ENCODE measurements at regions not wholly inside any gene's neighbourhood (a gene's known extent, or its start where the extent isn't known, plus 50 kb on each side); places are given as distances from the start of the nearest gene placed in this dataset.

DNA sequence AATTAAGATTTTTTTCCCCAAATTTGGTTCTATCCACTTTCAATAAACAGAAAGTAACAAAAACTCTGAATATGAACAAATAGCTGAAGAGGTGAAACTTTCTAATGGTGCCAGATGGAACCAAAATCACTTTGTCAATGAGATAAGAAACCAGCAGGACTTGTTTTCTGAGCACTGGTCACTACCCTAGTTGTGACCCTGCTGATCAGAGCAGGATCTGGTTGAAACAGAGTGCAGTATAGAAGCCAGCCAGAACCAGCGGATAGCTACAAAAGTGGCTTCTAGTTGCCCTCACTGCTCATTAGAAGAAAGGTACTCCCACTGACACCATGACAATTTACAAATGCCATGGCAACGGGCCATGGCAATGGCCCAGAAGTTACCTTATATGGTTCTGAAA lies 158.3 kb upstream of the PIEZO2 start:
- no peaks in the 10 kb centered on the region for H3K79me2 ChIP-seq (ENCODE audit: insufficient read depth, low read length)
- H3K4me1 ChIP-seq (ENCODE audit: control insufficient read depth in 1 of 2, insufficient read depth in 2 of 2, low read length in 2 of 2), result no peaks in the 10 kb centered on the region
- TF ChIP-seq TCF7L2 (IDR thresholded peaks at IDR 0.05; ENCODE audit: borderline replicate concordance, extremely low read depth, insufficient read depth, insufficient read length), result no peak
- TF ChIP-seq SRF (IDR thresholded peaks at IDR 0.05; ENCODE audit: low read depth), result no peak
- TF ChIP-seq POLR2AphosphoS5 (IDR thresholded peaks at IDR 0.05; ENCODE audit: low read depth, low read length), result no peak
- no peak for TF ChIP-seq SP1 (IDR thresholded peaks at IDR 0.05; ENCODE audit: low read depth)
- no peak for TF ChIP-seq EGR1 (IDR thresholded peaks at IDR 0.05; ENCODE audit: low read depth)
- no peaks in the 10 kb centered on the region for H4K20me1 ChIP-seq (ENCODE audit: insufficient read depth)
- ChIA-PET CTCF (interaction anchor here (1.5 kb wide), 1 partner anchor 245 kb away, joined by 4 read pairs; no protein-coding TSS in a partner anchor), POLR2A (no interaction called here), RAD21 (ENCODE audit: low non-redundant PET in 1 of 2, low total read pairs in 2 of 2, uncharacterized antibody in 2 of 2, unreplicated experiment in 2 of 2) (no interaction called here)
- DNase-seq (ENCODE audit: low read depth, low spot score) (no peak), ATAC-seq (no peak)
- no peaks in the 10 kb centered on the region for H3K9me2 ChIP-seq (ENCODE audit: insufficient read depth)
- H3K4me3 ChIP-seq (replicated peaks in 1 of 2; ENCODE audit: low read depth in 1 of 2, low read length in 2 of 2), result no peak overlapping the region
- no peak overlapping the region for H2AFZ ChIP-seq (ENCODE audit: low read depth, low read length, poor library complexity, severe bottlenecking)
- no peak overlapping the region for H3K9ac ChIP-seq (ENCODE audit: low read length)
- no peak overlapping the region for H3K27ac ChIP-seq (ENCODE audit: low read depth, low read length)
- intact Hi-C loops (cut with micrococcal nuclease), result loop anchor here (5.0 kb wide), 1 partner anchor 455 kb away; no protein-coding TSS in a partner anchor
- no TSS peak for BruUV-seq (replicated peaks)
- H3K27me3 ChIP-seq (ENCODE audit: insufficient read depth, low read length), result 0 out of 2 replicates have a peak, but pooled peaks cover 5% of the 10 kb centered on the region
- H3K36me3 ChIP-seq (ENCODE audit: control insufficient read depth in 1 of 2, insufficient read depth in 2 of 2, low read length in 2 of 2), result no peaks in the 10 kb centered on the region
- no peaks in the 10 kb centered on the region for H3K9me3 ChIP-seq (ENCODE audit: control insufficient read depth in 1 of 2, insufficient read depth in 1 of 2, low read depth in 1 of 2, low read length in 2 of 2)
- no peak overlapping the region for H3K4me2 ChIP-seq (ENCODE audit: low read length)

DNA sequence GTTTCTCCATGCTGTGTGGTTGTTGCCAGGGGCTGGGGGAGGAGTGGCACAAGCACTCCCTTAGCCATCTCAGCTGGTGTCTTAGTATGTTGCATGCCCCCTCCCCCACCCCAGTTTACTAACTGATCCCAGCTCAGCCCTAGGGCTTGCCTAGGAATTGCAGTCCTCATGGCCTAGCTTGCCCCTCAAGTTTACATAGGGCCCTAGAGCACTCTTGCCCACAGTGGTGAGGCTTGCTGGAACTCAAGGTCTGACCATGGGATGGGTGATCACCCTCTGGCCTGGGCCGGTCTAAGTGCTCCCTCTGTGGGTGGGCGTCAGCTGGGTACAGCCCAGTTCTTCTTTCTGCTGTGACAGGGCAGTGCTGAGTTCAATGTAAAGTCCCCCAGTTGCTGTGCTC lies 156.1 kb upstream of the PIEZO2 start:
- intact Hi-C loops (cut with micrococcal nuclease), result loop anchor here (5.0 kb wide), 1 partner anchor 453 kb away; no protein-coding TSS in a partner anchor
- Histone ChIP-seq H4K20me1 (ENCODE audit: insufficient read depth) (no peaks in the 10 kb centered on the region), H3K4me3 (replicated peaks in 1 of 2; ENCODE audit: low read depth in 1 of 2, low read length in 2 of 2) (no peak overlapping the region)
- TF ChIP-seq FOSL1 (IDR thresholded peaks at IDR 0.05; ENCODE audit: low read depth) (no peak), EGR1 (IDR thresholded peaks at IDR 0.05; ENCODE audit: low read depth) (no peak), RAD21 (IDR thresholded peaks at IDR 0.05; ENCODE audit: low read depth) (no peak), CEBPB (IDR thresholded peaks at IDR 0.05; ENCODE audit: low read depth) (no peak), POLR2A (IDR thresholded peaks at IDR 0.05; ENCODE audit: borderline replicate concordance, extremely low read depth, insufficient read depth, insufficient read length) (no peak), TCF7L2 (IDR thresholded peaks at IDR 0.05; ENCODE audit: borderline replicate concordance, extremely low read depth, insufficient read depth, insufficient read length) (no peak), YY1 (IDR thresholded peaks at IDR 0.05; ENCODE audit: extremely low read depth, insufficient replicate concordance, low read depth, low read length) (no peak)
- TF ChIP-seq, protein P1, sequence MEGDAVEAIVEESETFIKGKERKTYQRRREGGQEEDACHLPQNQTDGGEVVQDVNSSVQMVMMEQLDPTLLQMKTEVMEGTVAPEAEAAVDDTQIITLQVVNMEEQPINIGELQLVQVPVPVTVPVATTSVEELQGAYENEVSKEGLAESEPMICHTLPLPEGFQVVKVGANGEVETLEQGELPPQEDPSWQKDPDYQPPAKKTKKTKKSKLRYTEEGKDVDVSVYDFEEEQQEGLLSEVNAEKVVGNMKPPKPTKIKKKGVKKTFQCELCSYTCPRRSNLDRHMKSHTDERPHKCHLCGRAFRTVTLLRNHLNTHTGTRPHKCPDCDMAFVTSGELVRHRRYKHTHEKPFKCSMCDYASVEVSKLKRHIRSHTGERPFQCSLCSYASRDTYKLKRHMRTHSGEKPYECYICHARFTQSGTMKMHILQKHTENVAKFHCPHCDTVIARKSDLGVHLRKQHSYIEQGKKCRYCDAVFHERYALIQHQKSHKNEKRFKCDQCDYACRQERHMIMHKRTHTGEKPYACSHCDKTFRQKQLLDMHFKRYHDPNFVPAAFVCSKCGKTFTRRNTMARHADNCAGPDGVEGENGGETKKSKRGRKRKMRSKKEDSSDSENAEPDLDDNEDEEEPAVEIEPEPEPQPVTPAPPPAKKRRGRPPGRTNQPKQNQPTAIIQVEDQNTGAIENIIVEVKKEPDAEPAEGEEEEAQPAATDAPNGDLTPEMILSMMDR (IDR thresholded peaks at IDR 0.05 in 2 of 3, conservative IDR thresholded peaks at IDR 0.05 in 1 of 3; ENCODE audit: borderline replicate concordance in 1 of 3, insufficient read depth in 1 of 3, low read depth in 2 of 3, low read length in 2 of 3), result no peak
- TF ChIP-seq, protein P2, sequence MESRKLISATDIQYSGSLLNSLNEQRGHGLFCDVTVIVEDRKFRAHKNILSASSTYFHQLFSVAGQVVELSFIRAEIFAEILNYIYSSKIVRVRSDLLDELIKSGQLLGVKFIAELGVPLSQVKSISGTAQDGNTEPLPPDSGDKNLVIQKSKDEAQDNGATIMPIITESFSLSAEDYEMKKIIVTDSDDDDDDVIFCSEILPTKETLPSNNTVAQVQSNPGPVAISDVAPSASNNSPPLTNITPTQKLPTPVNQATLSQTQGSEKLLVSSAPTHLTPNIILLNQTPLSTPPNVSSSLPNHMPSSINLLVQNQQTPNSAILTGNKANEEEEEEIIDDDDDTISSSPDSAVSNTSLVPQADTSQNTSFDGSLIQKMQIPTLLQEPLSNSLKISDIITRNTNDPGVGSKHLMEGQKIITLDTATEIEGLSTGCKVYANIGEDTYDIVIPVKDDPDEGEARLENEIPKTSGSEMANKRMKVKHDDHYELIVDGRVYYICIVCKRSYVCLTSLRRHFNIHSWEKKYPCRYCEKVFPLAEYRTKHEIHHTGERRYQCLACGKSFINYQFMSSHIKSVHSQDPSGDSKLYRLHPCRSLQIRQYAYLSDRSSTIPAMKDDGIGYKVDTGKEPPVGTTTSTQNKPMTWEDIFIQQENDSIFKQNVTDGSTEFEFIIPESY (IDR thresholded peaks at IDR 0.05; ENCODE audit: extremely low read depth, insufficient replicate concordance, low read length), result no peak
- TF ChIP-seq, protein P3, sequence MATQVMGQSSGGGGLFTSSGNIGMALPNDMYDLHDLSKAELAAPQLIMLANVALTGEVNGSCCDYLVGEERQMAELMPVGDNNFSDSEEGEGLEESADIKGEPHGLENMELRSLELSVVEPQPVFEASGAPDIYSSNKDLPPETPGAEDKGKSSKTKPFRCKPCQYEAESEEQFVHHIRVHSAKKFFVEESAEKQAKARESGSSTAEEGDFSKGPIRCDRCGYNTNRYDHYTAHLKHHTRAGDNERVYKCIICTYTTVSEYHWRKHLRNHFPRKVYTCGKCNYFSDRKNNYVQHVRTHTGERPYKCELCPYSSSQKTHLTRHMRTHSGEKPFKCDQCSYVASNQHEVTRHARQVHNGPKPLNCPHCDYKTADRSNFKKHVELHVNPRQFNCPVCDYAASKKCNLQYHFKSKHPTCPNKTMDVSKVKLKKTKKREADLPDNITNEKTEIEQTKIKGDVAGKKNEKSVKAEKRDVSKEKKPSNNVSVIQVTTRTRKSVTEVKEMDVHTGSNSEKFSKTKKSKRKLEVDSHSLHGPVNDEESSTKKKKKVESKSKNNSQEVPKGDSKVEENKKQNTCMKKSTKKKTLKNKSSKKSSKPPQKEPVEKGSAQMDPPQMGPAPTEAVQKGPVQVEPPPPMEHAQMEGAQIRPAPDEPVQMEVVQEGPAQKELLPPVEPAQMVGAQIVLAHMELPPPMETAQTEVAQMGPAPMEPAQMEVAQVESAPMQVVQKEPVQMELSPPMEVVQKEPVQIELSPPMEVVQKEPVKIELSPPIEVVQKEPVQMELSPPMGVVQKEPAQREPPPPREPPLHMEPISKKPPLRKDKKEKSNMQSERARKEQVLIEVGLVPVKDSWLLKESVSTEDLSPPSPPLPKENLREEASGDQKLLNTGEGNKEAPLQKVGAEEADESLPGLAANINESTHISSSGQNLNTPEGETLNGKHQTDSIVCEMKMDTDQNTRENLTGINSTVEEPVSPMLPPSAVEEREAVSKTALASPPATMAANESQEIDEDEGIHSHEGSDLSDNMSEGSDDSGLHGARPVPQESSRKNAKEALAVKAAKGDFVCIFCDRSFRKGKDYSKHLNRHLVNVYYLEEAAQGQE (IDR thresholded peaks at IDR 0.05; ENCODE audit: low read depth), result no peak

More for the DNA sequence above, 156.1 kb upstream of the PIEZO2 start:
- H3K27me3 ChIP-seq (ENCODE audit: insufficient read depth, low read length), result no peaks in the 10 kb centered on the region
- H3K9ac ChIP-seq (ENCODE audit: low read length), result no peak overlapping the region
- H3K9me2 ChIP-seq (ENCODE audit: insufficient read depth), result no peaks in the 10 kb centered on the region
- ChIA-PET POLR2A (no interaction called here), CTCF (no interaction called here), RAD21 (ENCODE audit: low non-redundant PET in 1 of 2, low total read pairs in 2 of 2, uncharacterized antibody in 2 of 2, unreplicated experiment in 2 of 2) (no interaction called here)
- no peaks in the 10 kb centered on the region for H3K9me3 ChIP-seq (ENCODE audit: control insufficient read depth in 1 of 2, insufficient read depth in 1 of 2, low read depth in 1 of 2, low read length in 2 of 2)
- no TSS peak for BruUV-seq (replicated peaks)
- H3K4me2 ChIP-seq (ENCODE audit: low read length), result no peak overlapping the region
- no peak overlapping the region for H2AFZ ChIP-seq (ENCODE audit: low read depth, low read length, poor library complexity, severe bottlenecking)
- H3K36me3 ChIP-seq (ENCODE audit: control insufficient read depth in 1 of 2, insufficient read depth in 2 of 2, low read length in 2 of 2), result no peaks in the 10 kb centered on the region
- no peak for ATAC-seq
- no peaks in the 10 kb centered on the region for H3K4me1 ChIP-seq (ENCODE audit: control insufficient read depth in 1 of 2, insufficient read depth in 2 of 2, low read length in 2 of 2)
- no peak overlapping the region for H3K27ac ChIP-seq (ENCODE audit: low read depth, low read length)
- no peaks in the 10 kb centered on the region for H3K79me2 ChIP-seq (ENCODE audit: insufficient read depth, low read length)
- DNase-seq (ENCODE audit: low read depth, low spot score), result no peak

Measured in HCT116 (cell line).